ENCODE measurements at regions not wholly inside any gene's neighbourhood (a gene's known extent, or its start where the extent isn't known, plus 50 kb on each side); places are given as distances from the start of the nearest gene placed in this dataset.

- DNase-seq = no peak
Measured at GRCh38 chr15:85847031-85847430, 52.3 kb upstream of the KLHL25 start.

- no peak for DNase-seq
Measured at GRCh38 chr15:85849946-85850345, 55.2 kb upstream of the KLHL25 start.

GRCh38 chr15:85852969-85853368 is 58.2 kb upstream of the KLHL25 start:
- DNase-seq = no peak

DNA sequence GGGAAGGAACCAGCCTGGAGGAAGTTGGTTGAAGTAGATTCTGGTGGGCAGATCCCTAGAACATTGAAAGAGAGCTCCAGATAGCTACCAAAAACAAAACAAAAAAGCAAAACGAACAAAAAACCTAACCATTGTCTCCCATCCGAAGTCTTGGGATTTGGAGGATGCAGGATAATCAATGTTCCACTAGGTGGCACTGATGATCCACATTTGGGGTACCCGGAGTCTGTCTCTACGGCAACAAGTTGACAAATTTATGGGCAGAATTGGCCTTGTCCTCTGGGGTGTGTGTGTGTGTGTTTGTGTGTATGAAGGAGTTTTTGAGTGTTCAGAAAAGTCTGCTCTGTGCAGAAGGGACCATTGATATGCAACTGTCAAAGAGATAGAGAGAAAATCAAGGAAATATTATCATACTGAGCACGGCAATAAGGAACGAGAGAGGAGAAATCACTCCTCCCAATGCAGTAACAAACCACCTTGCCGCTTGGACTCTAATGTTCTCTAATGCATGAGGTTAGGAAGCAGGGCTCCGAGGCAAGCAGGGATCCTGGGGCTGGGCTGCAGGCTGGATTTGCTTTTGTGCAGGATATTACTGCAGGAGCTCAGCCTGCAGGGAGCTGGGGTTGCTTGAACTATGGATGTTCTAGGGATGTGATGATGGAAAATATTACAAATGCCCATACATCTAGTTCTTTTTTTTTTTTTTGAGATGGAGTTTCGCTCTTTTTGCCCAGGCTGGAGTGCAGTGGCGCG is 59.8 kb upstream of the KLHL25 start:
- peak; percentile 44 to 72 for DNase-seq

GRCh38 chr15:85858586-85859375 is 64.1 kb upstream of the KLHL25 start:
- DNase-seq = peak; percentile 62 to 75

GRCh38 chr15:85859671-85860070 is 64.9 kb upstream of the KLHL25 start:
- DNase-seq = no peak

DNA sequence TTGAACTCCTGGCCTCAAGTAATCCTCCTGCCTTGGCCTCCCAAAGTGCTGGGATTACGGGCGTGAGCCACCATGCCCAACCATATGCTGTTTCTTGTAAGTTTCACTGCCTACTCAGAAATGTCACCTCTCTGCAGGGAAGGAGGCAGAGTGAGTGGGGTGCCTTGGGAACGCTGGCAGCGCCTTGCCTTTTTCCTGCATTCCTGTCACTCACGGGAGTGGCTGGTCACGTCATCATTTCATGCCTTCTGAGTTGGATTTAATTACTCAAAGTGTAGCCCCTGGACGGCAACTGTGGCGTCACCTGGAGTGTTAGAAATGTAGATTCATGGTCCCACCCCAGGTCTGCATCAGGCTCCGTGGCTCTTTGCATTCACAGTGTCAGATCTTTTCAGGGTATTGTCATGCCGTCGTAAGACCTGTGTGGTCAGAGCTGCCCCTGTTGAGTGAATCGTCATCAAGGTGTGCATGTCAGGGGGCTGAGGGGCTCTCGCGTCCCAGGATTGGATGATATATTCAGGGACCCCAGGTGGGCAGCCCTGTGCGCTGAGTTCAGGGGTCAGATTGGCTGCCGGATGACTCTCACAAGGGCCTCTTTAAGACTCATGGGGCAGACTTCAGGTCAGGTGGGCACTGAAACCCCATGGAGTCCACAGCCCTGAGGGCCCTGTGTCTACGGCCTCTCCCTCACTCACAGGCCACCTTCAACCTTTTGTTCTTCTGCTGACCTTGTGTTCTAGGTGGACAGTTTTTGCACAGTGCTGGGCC is 65.9 kb upstream of the KLHL25 start:
- DNase-seq = no peak

DNA sequence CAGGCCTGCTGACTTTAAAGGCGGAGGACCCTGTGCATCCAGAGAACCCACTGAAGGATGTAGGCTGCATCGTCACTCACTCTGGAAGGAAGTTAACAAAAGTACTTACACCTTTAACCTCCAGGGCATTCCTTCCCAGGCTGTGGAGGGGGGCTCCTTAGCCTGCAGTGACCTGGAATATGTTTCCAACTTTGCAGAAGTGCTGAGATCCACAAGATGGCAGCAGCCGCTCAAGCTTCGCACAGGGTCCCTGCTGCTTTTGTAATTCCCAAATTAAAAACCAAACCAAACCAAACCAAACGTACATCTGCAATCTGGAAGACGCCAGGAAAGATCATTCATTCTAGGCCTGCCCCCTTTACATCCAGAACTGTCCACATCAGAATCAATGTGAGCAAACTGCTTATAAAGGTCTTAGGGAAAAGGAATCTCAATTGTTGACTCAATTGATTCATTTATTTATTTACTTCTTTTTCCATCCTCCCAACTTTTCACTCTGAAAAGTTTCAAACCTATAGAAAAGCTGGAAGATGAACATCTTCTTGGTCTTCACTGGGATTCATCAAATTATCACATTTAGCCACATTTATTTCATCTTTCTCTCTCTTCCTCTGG is 70.5 kb upstream of the KLHL25 start:
- DNase-seq = peak in 1 of 2 donors; percentile 13

- DNase-seq = no peak
Measured at GRCh38 chr15:85867250-85867649, 72.5 kb upstream of the KLHL25 start.

- DNase-seq = no peak
Measured at GRCh38 chr15:85869124-85869523, 74.4 kb upstream of the KLHL25 start.

DNA sequence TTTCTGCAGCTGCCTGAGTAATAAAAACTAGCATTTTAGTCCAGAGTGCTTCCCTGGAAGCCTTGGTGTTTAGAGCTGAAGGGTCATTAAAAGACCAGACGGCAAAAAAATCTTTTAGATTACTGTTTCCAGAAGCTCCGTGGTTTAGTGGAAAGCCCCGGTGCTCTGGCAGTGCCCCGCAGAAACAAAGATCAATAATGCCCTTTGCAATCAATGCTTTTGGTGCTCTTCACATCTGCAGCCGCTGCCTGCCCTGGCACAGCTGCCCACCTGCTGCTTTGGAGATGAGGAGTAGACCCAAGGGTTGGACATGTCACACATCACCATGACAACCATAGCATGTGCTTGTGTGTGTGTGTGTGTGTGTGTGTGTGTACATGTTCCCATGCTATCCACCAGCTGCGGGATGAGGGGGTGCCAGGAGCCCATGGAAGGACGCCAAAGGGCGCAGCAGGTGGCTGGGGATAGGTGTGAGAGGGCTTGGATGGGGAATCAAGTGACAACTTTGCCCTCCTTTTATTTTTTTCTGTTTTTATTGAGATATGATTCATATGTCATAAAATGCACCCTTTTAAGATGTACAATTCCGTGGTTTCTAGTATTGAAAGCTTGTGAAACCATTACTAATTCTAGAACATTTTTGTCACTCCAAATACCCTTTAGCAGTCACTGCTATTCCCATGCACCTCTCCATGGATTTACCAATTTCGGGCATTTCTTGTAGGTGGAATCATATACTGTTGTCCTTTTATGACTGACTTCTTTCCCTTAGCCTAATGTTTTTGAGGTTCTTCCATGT is 75.7 kb upstream of the KLHL25 start:
- no peak for DNase-seq

- DNase-seq = no peak
Measured at GRCh38 chr15:85871545-85871944, 76.8 kb upstream of the KLHL25 start.

- DNase-seq = no peak
Measured at GRCh38 chr15:85872125-85872524, 77.4 kb upstream of the KLHL25 start.

- no peak for DNase-seq
Measured at GRCh38 chr15:85874236-85874635, 79.5 kb upstream of the KLHL25 start.

DNA sequence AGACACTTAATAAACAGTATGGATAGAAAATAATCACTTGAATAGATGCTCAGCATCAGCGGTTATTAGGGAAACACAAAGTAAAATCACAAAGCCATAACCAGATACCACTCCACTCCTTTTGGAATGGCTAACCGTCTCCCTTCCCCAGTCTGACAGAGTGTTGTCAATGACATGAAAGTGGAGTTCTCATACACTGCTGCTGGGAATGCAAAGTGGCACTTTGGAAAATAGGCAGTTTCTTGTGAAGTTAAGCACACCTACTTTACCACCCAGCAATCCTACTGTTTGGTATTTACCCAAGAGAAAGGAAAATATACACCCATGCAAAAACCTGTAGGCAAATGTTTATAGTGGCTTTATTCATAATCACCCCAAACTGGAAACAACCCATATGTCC is 81.0 kb upstream of the KLHL25 start:
- no peak for DNase-seq

- no peak for DNase-seq
Measured at GRCh38 chr15:85878828-85879225, 84.1 kb upstream of the KLHL25 start.

DNA sequence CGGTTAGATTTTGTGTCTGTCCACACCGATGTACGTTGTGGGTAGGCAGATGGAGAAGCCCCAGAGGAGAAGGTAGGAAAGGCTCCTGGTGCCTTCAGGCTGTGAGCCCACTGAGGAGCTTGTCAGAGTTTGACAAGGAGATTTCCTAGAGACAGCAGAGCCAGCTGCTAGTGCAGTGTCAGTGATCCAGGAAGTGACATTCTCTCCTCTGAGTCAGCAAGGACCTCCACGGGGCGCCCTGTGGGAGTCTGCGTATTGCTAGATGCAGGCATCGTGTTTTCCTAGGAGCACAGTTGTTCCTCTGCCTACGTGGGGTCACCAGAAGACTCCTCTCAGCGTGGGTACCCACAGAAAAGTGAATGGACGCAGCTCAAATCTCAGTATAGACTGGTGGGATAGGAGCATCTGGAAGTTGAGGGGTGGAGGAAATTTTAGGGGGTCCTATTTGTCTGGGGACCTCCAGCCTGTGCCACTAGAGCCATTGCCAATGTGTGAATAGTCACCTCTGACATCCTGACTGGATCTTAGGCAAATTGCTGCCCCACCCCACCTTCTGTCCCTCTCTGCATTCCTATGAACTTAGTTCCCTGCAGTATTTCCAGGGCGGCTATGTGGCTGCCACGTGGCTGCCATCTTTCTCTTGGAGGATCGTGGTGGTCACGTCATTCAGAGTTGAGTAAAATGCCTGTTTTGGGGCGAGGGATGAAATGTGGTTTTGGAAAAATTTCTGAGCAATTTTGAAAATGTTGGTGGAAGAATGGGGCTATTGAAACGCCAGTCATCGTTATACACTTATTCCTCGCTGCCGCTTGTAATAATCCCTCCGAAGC is 84.8 kb upstream of the KLHL25 start:
- no peak for DNase-seq

GRCh38 chr15:85880501-85881190 is 85.9 kb upstream of the KLHL25 start:
- DNase-seq = no peak

- DNase-seq = no peak
Measured at GRCh38 chr15:85886309-85886811, 91.6 kb upstream of the KLHL25 start.

DNA sequence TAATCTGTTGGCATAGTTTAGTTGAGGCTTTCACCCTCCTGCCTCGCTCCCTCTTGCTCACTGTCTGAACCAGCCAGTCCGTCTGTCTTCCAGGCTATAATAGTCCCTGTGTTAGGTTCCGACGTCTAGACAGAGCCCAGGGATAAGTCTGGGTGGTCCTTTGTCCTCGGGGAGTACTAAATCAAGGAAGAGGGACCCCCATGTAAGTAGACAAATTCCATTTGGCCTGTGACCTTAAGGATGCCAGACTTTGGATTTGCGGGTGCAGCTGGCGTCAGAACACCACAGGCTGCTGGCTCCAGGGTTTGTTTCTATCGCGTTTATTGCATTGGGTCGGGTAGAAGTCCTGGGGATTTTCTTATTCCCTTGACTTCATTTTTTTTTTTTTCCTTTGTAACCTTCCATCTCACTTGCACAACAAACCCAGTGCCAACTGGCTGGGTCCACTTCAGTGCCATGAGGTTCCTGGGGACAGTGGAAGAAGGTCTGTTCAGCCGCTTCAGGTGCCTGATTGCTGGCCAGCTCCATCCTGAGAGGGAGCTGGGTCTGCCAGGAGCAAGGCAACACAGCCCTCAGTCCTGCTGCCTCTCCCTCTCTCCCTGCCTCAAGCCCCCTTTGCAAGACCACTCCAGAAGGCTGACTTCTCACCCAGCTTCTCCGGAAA is 95.4 kb upstream of the KLHL25 start:
- no peak for DNase-seq
